BJ (cell line): ENCODE measurements at regions not wholly inside any gene's neighbourhood (a gene's known extent, or its start where the extent isn't known, plus 50 kb on each side); places are given as distances from the start of the nearest gene placed in this dataset.

ENCODE experiments used
- CTCF ChIA-PET: fragments of 350-600 bp; formaldehyde crosslinking; extraction: SDS; loops from one replicate; lab custom pipeline; 2021; ENCODE audit warnings: antibody characterized with exemption, inconsistent platforms; lab: Yijun Ruan, JAX
- POLR2A ChIA-PET: fragments of 300-600 bp; sonication (Branson Sonifier 250); formaldehyde crosslinking; extraction: SDS; loops from one replicate; lab custom pipeline; 2021; ENCODE audit warnings: antibody characterized with exemption; lab: Charles Lee
- DNase-seq: peaks from one replicate; pipeline ENCODE4 v3.0.0-alpha.2; 2011; ENCODE audit warnings: low read depth
- H3K27me3 ChIP-seq: 2 replicates; pipeline ENCODE4 v1.6.0; 2011; ENCODE audit warnings: low read length; ENCODE audit not compliant: control insufficient read depth, insufficient read depth
- H3K36me3 ChIP-seq: 2 replicates; pipeline ENCODE4 v1.5.1; 2011; ENCODE audit warnings: low read length; ENCODE audit not compliant: control insufficient read depth, insufficient read depth
- H3K4me3 ChIP-seq: 2 replicates; pipeline ENCODE4 v1.5.1; 2011; ENCODE audit warnings: low read depth, mild to moderate bottlenecking, control low read depth, low read length
- CTCF ChIP-seq: IDR thresholded peaks from 2 replicates; pipeline ENCODE4 v1.5.1; 2011; ENCODE audit warnings: low read depth, mild to moderate bottlenecking, control low read depth, inconsistent platforms, low read length, moderate library complexity; ENCODE audit not compliant: insufficient read depth

GRCh38 chr10:113447278-113447677, 105.6 kb upstream of the HABP2 start:
- CTCF ChIA-PET: interaction anchor here (1.7 kb wide), 1 partner anchor 116 kb away, joined by 5 read pairs; no protein-coding TSS in a partner anchor

GRCh38 chr10:113449006-113449695, 103.7 kb upstream of the HABP2 start:
- Histone ChIP-seq H3K36me3 (no peaks in the 10 kb centered on the region), H3K4me3 (no peak overlapping the region), H3K27me3 (peaks cover 16% of the 10 kb centered on the region)
- TF ChIP-seq CTCF: no peak
- no peak for DNase-seq
- ChIA-PET CTCF (interaction anchor here (0.7 to 0.8 kb wide), 2 partner anchors 8 to 16 kb away, joined by 3 read pairs; no protein-coding TSS in a partner anchor), POLR2A (no interaction called here)

More at GRCh38 chr10:113447278-113447677, 105.6 kb upstream of the HABP2 start:
- DNase-seq: no peak
- POLR2A ChIA-PET: no interaction called here
- H3K27me3 ChIP-seq: peaks cover 13% of the 10 kb centered on the region
- H3K4me3 ChIP-seq: no peak overlapping the region
- no peaks in the 10 kb centered on the region for H3K36me3 ChIP-seq
- TF ChIP-seq CTCF: no peak

- ChIA-PET POLR2A (no interaction called here), CTCF (interaction anchor here (1.3 to 1.4 kb wide), 2 partner anchors 9 to 14 kb away, joined by 3 read pairs; no protein-coding TSS in a partner anchor)
- no peak for TF ChIP-seq CTCF
- DNase-seq: no peak
- Histone ChIP-seq H3K4me3 (no peak overlapping the region), H3K27me3 (peaks cover 16% of the 10 kb centered on the region), H3K36me3 (no peaks in the 10 kb centered on the region)
Measured at GRCh38 chr10:113450046-113450804, 102.6 kb upstream of the HABP2 start.

DNA sequence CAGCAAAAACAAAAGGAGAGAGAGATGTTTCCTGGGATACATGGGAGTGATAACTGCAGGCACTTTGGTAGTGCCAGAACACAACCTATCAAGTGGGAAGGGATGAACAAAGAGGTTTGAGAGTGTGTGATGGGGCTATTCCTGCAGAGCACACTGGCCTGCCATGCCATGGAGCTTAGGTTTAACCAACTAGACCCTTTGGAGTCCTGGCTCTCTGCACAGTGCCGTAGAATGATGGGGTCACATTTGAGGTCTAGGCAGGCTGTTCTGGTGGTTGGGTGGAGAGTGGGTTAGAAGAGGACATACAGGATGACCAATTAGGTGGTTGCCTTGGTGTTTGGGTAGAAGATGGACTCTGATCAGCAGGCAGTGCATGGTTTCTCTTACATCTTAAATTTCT, 101.9 kb upstream of the HABP2 start:
- ChIA-PET POLR2A (no interaction called here), CTCF (interaction anchor here (0.6 to 1.4 kb wide), 3 partner anchors 9 to 33 kb away, joined by 3 read pairs; no protein-coding TSS in a partner anchor)
- no peak for TF ChIP-seq CTCF
- DNase-seq: no peak
- Histone ChIP-seq H3K27me3 (peaks cover 14% of the 10 kb centered on the region), H3K4me3 (no peak overlapping the region), H3K36me3 (no peaks in the 10 kb centered on the region)
